K562 (cell line): ENCODE measurements at regions not wholly inside any gene's neighbourhood (a gene's known extent, or its start where the extent isn't known, plus 50 kb on each side); places are given as distances from the start of the nearest gene placed in this dataset.

ENCODE experiments used
- CBFB ChIP-seq: sonication (generic); formaldehyde crosslinking; IDR thresholded peaks from 2 replicates; pipeline ENCODE4 v1.4.0; 2020; ENCODE audit warnings: mild to moderate bottlenecking, missing genetic modification reagents
- CTBP1 ChIP-seq: fragments of 450-650 bp; IDR thresholded peaks from 2 replicates; pipeline ENCODE4 v1.6.1; 2016; ENCODE audit warnings: borderline replicate concordance
- DACH1 ChIP-seq: fragments of 450-650 bp; IDR thresholded peaks from 2 replicates; pipeline ENCODE4 v1.6.1; 2018; ENCODE audit not compliant: partially characterized antibody
- MAFG ChIP-seq: fragments of 450-650 bp; conservative IDR thresholded peaks from 2 replicates; pipeline ENCODE4 v1.6.1; 2016; ENCODE audit warnings: missing genetic modification characterization, missing compliant biosample characterization
- MYNN ChIP-seq, 2 experiments: sonication (generic); formaldehyde crosslinking in 1 of 2; IDR thresholded peaks; 2 replicates each; pipeline versions ENCODE4 v1.5.0 to v1.6.1; 2016 to 2020; ENCODE audit warnings: antibody characterized with exemption in 1 of 2, missing genetic modification reagents in 1 of 2
- PTBP1 ChIP-seq: fragments of 200-400 bp; formaldehyde crosslinking; IDR thresholded peaks from 2 replicates; pipeline ENCODE4 v1.6.1; 2017; ENCODE audit warnings: low read depth, low read length
- SIX5 ChIP-seq, 2 experiments: IDR thresholded peaks; 2 replicates each; pipeline ENCODE4 v1.6.1; 2011; ENCODE audit warnings: low read length in 2 of 2, borderline replicate concordance in 1 of 2, low read depth in 1 of 2, mild to moderate bottlenecking in 1 of 2, moderate library complexity in 1 of 2; ENCODE audit not compliant: insufficient read depth in 1 of 2
- SP2 ChIP-seq: IDR thresholded peaks from 2 replicates; pipeline ENCODE4 v1.6.1; 2011; ENCODE audit warnings: mild to moderate bottlenecking, low read depth, low read length, moderate library complexity; ENCODE audit not compliant: poor library complexity, severe bottlenecking; ENCODE audit errors: extremely low read depth
- ZNF165 ChIP-seq: fragments of 250-450 bp; sonication (Bioruptor Pico); IDR thresholded peaks from 2 replicates; pipeline ENCODE4 v1.4.0; 2020; ENCODE audit warnings: borderline replicate concordance
- ZNF354B ChIP-seq: fragments of 250-450 bp; sonication (Bioruptor Pico); IDR thresholded peaks from 2 replicates; pipeline ENCODE4 v1.4.0; 2020
- ZNF551 ChIP-seq: fragments of 250-450 bp; sonication (Bioruptor Pico); IDR thresholded peaks from 2 replicates; pipeline ENCODE4 v1.5.0; 2021; ENCODE audit warnings: mild to moderate bottlenecking, moderate library complexity
- ZNF699 ChIP-seq: fragments of 250-450 bp; sonication (Bioruptor Pico); IDR thresholded peaks from 2 replicates; pipeline ENCODE4 v1.8.0; 2021; ENCODE audit warnings: mild to moderate bottlenecking, moderate library complexity; ENCODE audit not compliant: insufficient replicate concordance
- TF ChIP-seq, protein P1 (sequence below): fragments of 200-400 bp; formaldehyde crosslinking; IDR thresholded peaks from 2 replicates; pipeline ENCODE4 v1.6.1; 2017; ENCODE audit warnings: mild to moderate bottlenecking, low read depth, low read length, moderate library complexity
- TF ChIP-seq, protein P2 (sequence below): fragments of 250-450 bp; sonication (Bioruptor Pico); IDR thresholded peaks from 2 replicates; pipeline ENCODE4 v1.4.0; 2020; ENCODE audit warnings: mild to moderate bottlenecking, moderate library complexity, borderline replicate concordance
- TF ChIP-seq, protein P3 (sequence below), 3 experiments: fragments of 200-800 bp in 1 of 3; sonication (Bioruptor generic) in 1 of 3; sonication (generic) in 1 of 3; formaldehyde crosslinking in 1 of 3; IDR thresholded peaks; 2 replicates each; pipeline versions ENCODE4 v1.6.1 to v1.8.0; 2016 to 2022; ENCODE audit warnings: mild to moderate bottlenecking in 2 of 3, missing compliant biosample characterization in 2 of 3, missing genetic modification characterization in 2 of 3, missing genetic modification reagents in 1 of 3
- TF ChIP-seq, protein P4 (sequence below): fragments of 250-450 bp; sonication (Bioruptor Pico); IDR thresholded peaks from 2 replicates; pipeline ENCODE4 v1.8.0; 2021; ENCODE audit warnings: mild to moderate bottlenecking, moderate library complexity
- TF ChIP-seq, protein P5 (sequence below): fragments of 250-450 bp; sonication (Bioruptor Pico); IDR thresholded peaks from 2 replicates; pipeline ENCODE4 v1.5.0; 2021; ENCODE audit warnings: mild to moderate bottlenecking, moderate library complexity

DNA sequence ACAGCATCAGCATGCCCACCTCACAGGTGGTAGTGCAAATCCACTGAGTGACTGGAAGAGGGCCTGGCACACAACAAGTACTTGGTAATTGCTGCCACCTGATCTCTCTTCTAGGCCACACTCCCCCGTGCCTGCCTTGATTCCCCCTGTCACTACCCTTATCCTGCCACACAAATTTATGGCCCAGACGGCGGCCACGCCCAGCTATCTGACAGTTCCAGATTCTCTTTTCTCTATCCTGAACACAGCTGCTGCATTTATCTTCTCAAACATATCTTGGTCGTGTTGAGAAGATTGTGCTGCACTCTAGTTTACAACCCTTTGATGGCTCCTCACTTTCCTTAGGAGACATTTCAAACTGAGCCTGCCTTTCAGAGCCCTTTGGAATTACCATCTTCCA, 585.2 kb downstream of the NTRK3 start (continued):
- TF ChIP-seq, protein P1, sequence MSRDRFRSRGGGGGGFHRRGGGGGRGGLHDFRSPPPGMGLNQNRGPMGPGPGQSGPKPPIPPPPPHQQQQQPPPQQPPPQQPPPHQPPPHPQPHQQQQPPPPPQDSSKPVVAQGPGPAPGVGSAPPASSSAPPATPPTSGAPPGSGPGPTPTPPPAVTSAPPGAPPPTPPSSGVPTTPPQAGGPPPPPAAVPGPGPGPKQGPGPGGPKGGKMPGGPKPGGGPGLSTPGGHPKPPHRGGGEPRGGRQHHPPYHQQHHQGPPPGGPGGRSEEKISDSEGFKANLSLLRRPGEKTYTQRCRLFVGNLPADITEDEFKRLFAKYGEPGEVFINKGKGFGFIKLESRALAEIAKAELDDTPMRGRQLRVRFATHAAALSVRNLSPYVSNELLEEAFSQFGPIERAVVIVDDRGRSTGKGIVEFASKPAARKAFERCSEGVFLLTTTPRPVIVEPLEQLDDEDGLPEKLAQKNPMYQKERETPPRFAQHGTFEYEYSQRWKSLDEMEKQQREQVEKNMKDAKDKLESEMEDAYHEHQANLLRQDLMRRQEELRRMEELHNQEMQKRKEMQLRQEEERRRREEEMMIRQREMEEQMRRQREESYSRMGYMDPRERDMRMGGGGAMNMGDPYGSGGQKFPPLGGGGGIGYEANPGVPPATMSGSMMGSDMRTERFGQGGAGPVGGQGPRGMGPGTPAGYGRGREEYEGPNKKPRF: no peak
- TF ChIP-seq DACH1: peak; percentile 73
- no peak for TF ChIP-seq MAFG (tag)
- no peak for TF ChIP-seq ZNF551 (CRISPR knock-in tag)
- peak; percentile 80 for TF ChIP-seq CTBP1
- no peak for TF ChIP-seq CBFB (CRISPR knock-in tag)
- no peak for TF ChIP-seq PTBP1
- TF ChIP-seq SIX5 (IDR thresholded peaks at IDR 0.05; ENCODE audit: borderline replicate concordance in 1 of 2, insufficient read depth in 1 of 2, low read depth in 1 of 2, low read length in 2 of 2): no peak
- no peak for TF ChIP-seq SP2
- no peak for TF ChIP-seq ZNF354B (CRISPR knock-in tag)
- TF ChIP-seq ZNF165 (CRISPR knock-in tag): no peak
- no peak for TF ChIP-seq MYNN (IDR thresholded peaks at IDR 0.05)
- no peak for TF ChIP-seq MYNN (CRISPR knock-in tag; IDR thresholded peaks at IDR 0.05)
- TF ChIP-seq, protein P2, sequence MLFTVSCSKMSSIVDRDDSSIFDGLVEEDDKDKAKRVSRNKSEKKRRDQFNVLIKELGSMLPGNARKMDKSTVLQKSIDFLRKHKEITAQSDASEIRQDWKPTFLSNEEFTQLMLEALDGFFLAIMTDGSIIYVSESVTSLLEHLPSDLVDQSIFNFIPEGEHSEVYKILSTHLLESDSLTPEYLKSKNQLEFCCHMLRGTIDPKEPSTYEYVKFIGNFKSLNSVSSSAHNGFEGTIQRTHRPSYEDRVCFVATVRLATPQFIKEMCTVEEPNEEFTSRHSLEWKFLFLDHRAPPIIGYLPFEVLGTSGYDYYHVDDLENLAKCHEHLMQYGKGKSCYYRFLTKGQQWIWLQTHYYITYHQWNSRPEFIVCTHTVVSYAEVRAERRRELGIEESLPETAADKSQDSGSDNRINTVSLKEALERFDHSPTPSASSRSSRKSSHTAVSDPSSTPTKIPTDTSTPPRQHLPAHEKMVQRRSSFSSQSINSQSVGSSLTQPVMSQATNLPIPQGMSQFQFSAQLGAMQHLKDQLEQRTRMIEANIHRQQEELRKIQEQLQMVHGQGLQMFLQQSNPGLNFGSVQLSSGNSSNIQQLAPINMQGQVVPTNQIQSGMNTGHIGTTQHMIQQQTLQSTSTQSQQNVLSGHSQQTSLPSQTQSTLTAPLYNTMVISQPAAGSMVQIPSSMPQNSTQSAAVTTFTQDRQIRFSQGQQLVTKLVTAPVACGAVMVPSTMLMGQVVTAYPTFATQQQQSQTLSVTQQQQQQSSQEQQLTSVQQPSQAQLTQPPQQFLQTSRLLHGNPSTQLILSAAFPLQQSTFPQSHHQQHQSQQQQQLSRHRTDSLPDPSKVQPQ (CRISPR knock-in tag): no peak
- TF ChIP-seq, protein P3, sequence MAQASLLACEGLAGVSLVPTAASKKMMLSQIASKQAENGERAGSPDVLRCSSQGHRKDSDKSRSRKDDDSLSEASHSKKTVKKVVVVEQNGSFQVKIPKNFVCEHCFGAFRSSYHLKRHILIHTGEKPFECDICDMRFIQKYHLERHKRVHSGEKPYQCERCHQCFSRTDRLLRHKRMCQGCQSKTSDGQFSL (CRISPR knock-in tag; IDR thresholded peaks at IDR 0.05): no peak
- TF ChIP-seq, protein P3 (tag; IDR thresholded peaks at IDR 0.05): no peak
- TF ChIP-seq, protein P4, sequence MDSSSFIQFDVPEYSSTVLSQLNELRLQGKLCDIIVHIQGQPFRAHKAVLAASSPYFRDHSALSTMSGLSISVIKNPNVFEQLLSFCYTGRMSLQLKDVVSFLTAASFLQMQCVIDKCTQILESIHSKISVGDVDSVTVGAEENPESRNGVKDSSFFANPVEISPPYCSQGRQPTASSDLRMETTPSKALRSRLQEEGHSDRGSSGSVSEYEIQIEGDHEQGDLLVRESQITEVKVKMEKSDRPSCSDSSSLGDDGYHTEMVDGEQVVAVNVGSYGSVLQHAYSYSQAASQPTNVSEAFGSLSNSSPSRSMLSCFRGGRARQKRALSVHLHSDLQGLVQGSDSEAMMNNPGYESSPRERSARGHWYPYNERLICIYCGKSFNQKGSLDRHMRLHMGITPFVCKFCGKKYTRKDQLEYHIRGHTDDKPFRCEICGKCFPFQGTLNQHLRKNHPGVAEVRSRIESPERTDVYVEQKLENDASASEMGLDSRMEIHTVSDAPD (CRISPR knock-in tag): no peak
- TF ChIP-seq ZNF699: no peak
- TF ChIP-seq, protein P5, sequence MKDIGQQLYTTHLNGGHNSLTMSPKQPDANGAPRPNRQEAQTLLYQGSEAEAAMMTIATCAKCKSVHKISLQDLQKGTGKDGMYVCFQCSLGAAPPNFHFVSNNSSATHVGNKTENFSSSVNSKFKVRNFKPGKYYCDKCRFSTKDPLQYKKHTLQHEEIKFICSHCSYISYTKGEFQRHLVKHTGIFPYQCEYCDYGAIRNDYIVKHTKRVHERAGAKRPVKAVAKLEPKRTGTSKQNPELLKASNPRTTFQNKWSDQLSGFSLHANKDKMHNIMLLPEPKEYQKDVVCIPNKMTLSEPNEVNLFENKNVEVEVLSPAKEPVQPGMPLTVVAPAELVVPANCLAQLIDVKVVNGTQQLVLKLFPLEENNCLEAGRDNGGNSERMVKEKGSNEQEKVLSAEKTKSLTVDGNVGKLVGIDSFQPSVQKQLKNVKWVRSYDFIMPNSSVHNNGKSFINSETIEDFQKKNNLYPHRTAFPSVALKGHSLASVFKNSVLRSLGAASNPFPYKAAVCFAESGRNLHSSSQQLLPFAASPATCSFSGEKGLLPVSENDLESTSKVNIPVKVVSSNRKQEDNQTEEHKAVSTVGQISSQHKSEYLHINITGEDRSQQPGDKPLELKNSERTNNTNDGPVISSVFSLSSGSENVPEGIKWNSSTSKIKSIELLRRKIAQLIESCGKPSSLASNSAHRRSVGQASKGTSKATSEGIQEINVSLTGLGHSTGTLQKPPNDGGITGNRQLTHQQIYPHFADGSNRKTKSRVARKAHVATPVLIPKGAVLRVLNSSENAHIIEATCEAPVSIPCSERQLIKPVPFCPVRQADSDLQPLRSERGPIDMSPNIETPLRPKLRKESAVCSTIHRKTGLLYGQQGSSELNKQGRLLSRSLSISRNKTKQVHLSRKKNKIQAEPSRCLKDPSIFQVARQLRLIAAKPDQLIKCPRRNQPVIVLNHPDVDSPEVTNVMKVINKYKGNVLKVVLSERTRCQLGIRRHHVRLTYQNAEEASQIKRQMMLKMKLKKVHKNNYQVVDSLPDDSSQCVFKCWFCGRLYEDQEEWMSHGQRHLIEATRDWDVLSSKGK: no peak
